HL-60 (cell line): ENCODE measurements at regions not wholly inside any gene's neighbourhood (a gene's known extent, or its start where the extent isn't known, plus 50 kb on each side); places are given as distances from the start of the nearest gene placed in this dataset.

Experiments
- GABPA ChIP-seq: IDR thresholded peaks from 2 replicates; pipeline ENCODE4 v1.6.1; 2012; ENCODE audit warnings: low read depth
- TF ChIP-seq, protein P1 (sequence below): IDR thresholded peaks from one replicate; pipeline ENCODE4 v1.5.1; 2011; ENCODE audit warnings: low read length, control low read depth, inconsistent platforms; ENCODE audit not compliant: insufficient read depth

DNA sequence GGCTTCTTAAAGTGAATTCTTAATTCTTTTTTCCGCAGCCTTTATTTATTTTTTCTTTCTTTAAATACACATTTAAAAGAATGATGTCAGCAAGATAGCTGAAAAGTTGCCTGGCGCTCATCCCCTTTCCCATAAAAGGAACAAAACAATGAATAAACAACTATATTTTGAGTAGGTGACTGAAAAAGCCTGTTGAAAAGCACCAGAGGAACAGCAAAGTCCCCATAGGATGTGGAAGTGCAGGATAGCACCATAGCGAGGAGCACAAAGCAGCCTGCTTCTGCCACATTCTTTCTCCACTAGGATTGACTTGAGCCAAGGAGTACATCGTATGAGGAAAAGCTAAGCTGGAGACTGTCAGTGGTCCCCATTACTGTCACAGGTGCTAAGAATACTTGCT is 754.9 kb downstream of the SQOR start:
- no peak for TF ChIP-seq GABPA
- TF ChIP-seq, protein P1, sequence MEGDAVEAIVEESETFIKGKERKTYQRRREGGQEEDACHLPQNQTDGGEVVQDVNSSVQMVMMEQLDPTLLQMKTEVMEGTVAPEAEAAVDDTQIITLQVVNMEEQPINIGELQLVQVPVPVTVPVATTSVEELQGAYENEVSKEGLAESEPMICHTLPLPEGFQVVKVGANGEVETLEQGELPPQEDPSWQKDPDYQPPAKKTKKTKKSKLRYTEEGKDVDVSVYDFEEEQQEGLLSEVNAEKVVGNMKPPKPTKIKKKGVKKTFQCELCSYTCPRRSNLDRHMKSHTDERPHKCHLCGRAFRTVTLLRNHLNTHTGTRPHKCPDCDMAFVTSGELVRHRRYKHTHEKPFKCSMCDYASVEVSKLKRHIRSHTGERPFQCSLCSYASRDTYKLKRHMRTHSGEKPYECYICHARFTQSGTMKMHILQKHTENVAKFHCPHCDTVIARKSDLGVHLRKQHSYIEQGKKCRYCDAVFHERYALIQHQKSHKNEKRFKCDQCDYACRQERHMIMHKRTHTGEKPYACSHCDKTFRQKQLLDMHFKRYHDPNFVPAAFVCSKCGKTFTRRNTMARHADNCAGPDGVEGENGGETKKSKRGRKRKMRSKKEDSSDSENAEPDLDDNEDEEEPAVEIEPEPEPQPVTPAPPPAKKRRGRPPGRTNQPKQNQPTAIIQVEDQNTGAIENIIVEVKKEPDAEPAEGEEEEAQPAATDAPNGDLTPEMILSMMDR: no peak
